HL-60 (cell line): ENCODE measurements at regions not wholly inside any gene's neighbourhood (a gene's known extent, or its start where the extent isn't known, plus 50 kb on each side); places are given as distances from the start of the nearest gene placed in this dataset.

Source experiments
- DNase-seq, 2 experiments: peaks; one replicate each; pipeline ENCODE4 v3.0.0-alpha.2; 2010 to 2020; ENCODE audit warnings: low read depth in 1 of 2, low spot score in 1 of 2
- H3K27ac ChIP-seq: fragments of 250-450 bp; sonication (Bioruptor Pico); replicated peaks from 2 replicates; pipeline ENCODE4 v1.5.1; 2020; ENCODE audit warnings: mild to moderate bottlenecking, moderate library complexity
- H3K27me3 ChIP-seq: fragments of 250-450 bp; sonication (Bioruptor Pico); 2 replicates; pipeline ENCODE4 v1.5.1; 2021; ENCODE audit warnings: mild to moderate bottlenecking, moderate library complexity; ENCODE audit not compliant: insufficient read depth, poor library complexity, severe bottlenecking
- H3K4me3 ChIP-seq: replicated peaks from 2 replicates; pipeline ENCODE4 v1.5.1; 2011; ENCODE audit warnings: mild to moderate bottlenecking, control low read depth, low read length; ENCODE audit not compliant: insufficient read depth
- CTCF ChIP-seq: IDR thresholded peaks from one replicate; pipeline ENCODE4 v1.5.1; 2011; ENCODE audit warnings: low read length, control low read depth, inconsistent platforms; ENCODE audit not compliant: insufficient read depth
- GABPA ChIP-seq: IDR thresholded peaks from 2 replicates; pipeline ENCODE4 v1.6.1; 2012; ENCODE audit warnings: low read depth
- POLR2AphosphoS5 ChIP-seq: IDR thresholded peaks from 2 replicates; pipeline ENCODE4 v1.6.1; 2012; ENCODE audit warnings: low read depth
- REST ChIP-seq: IDR thresholded peaks from 2 replicates; pipeline ENCODE4 v1.6.1; 2012; ENCODE audit warnings: low read depth; ENCODE audit not compliant: insufficient replicate concordance
- SPI1 ChIP-seq: IDR thresholded peaks from 2 replicates; pipeline ENCODE4 v1.6.1; 2012; ENCODE audit warnings: low read depth, mild to moderate bottlenecking, borderline replicate concordance

GRCh38 chr14:23804817-23805216, 148.8 kb upstream of the DHRS4 start:
- no peak overlapping the region for H3K27ac ChIP-seq
- DNase-seq: no peak
- H3K27me3 ChIP-seq: no peaks in the 10 kb centered on the region
- no peak for TF ChIP-seq SPI1
- no peak for TF ChIP-seq GABPA
- no peak for TF ChIP-seq CTCF
- TF ChIP-seq REST: no peak
- TF ChIP-seq POLR2AphosphoS5: no peak
- no peak overlapping the region for H3K4me3 ChIP-seq

- no peak overlapping the region for H3K4me3 ChIP-seq
- no peak for DNase-seq
- no peak overlapping the region for H3K27ac ChIP-seq
- no peaks in the 10 kb centered on the region for H3K27me3 ChIP-seq
- TF ChIP-seq REST: no peak
- no peak for TF ChIP-seq SPI1
- TF ChIP-seq CTCF: no peak
Observed at GRCh38 chr14:23805761-23806160, 147.8 kb upstream of the DHRS4 start.

- H3K4me3 ChIP-seq: no peak overlapping the region
- H3K27ac ChIP-seq: no peak overlapping the region
- no peaks in the 10 kb centered on the region for H3K27me3 ChIP-seq
- TF ChIP-seq POLR2AphosphoS5: no peak
- TF ChIP-seq CTCF: no peak
- TF ChIP-seq REST: no peak
- no peak for TF ChIP-seq SPI1
- TF ChIP-seq GABPA: no peak
- no peak for DNase-seq
Observed at GRCh38 chr14:23814527-23815256, 138.9 kb upstream of the DHRS4 start.
